ENCODE measurements at regions not wholly inside any gene's neighbourhood (a gene's known extent, or its start where the extent isn't known, plus 50 kb on each side); places are given as distances from the start of the nearest gene placed in this dataset.

DNA sequence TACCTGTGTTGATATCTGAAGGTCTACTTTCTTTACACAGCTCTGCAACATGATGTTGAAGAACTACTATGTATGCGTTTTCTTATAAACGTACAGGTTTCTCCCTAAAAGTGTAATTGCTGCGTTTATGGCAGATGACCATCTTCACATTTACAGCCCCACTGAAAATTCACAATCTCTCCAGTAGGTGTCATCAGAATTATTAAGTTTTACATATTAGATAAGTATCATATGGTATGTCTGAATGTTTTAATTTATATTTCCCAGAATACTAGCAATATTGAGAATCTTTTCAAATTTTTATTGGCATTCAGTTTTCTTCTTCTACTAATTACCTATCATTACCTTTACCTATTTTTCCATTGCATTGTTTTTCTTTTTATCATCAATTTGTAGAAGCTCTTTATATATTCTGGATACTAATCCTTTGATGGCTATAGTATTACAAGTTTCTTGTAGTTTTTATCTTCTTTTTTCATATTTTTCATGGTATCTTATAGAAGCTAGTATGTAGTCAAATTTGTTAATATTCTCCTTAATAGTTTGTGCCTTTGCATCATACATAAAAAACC lies 123.5 kb downstream of the CAPZA3 start:
- no CpG with 5 or more reads among the region's 3 CpGs for WGBS (ENCODE audit: insufficient coverage)
- Histone ChIP-seq H3K27me3 (ENCODE audit: control insufficient read depth, insufficient read depth, low read length) (no peaks in the 10 kb centered on the region), H3K9me3 (ENCODE audit: control insufficient read depth, insufficient read depth, low read length) (no peaks in the 10 kb centered on the region), H3K27ac (ENCODE audit: low read length) (no peak overlapping the region), H3K4me1 (ENCODE audit: control insufficient read depth, insufficient read depth, low read length) (no peaks in the 10 kb centered on the region), H3K4me3 (ENCODE audit: low read length) (no peak overlapping the region), H3K36me3 (ENCODE audit: control insufficient read depth, insufficient read depth, low read length) (no peaks in the 10 kb centered on the region)
- intact Hi-C loops (cut with micrococcal nuclease), result loop anchor here (1.0 kb wide), 1 partner anchor 325 kb away; no protein-coding TSS in a partner anchor
- Mint-ChIP-seq H3K36me3 (no peaks in the 10 kb centered on the region), H3K9me3 (no peaks in the 10 kb centered on the region), H3K27ac (no peak overlapping the region), H3K27me3 (ENCODE audit: low read depth in 2 of 2) (peaks cover 0 to 8% of the 10 kb centered on the region in 2 donors), H3K4me1 (no peaks in the 10 kb centered on the region), H3K4me3 (no peak overlapping the region)
- TF ChIP-seq, protein P1, sequence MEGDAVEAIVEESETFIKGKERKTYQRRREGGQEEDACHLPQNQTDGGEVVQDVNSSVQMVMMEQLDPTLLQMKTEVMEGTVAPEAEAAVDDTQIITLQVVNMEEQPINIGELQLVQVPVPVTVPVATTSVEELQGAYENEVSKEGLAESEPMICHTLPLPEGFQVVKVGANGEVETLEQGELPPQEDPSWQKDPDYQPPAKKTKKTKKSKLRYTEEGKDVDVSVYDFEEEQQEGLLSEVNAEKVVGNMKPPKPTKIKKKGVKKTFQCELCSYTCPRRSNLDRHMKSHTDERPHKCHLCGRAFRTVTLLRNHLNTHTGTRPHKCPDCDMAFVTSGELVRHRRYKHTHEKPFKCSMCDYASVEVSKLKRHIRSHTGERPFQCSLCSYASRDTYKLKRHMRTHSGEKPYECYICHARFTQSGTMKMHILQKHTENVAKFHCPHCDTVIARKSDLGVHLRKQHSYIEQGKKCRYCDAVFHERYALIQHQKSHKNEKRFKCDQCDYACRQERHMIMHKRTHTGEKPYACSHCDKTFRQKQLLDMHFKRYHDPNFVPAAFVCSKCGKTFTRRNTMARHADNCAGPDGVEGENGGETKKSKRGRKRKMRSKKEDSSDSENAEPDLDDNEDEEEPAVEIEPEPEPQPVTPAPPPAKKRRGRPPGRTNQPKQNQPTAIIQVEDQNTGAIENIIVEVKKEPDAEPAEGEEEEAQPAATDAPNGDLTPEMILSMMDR (IDR thresholded peaks at IDR 0.05), result peak; percentile 40
- DNase-seq, result peak in 1 of 2 donors; percentile 36
- no peak for ATAC-seq

DNA sequence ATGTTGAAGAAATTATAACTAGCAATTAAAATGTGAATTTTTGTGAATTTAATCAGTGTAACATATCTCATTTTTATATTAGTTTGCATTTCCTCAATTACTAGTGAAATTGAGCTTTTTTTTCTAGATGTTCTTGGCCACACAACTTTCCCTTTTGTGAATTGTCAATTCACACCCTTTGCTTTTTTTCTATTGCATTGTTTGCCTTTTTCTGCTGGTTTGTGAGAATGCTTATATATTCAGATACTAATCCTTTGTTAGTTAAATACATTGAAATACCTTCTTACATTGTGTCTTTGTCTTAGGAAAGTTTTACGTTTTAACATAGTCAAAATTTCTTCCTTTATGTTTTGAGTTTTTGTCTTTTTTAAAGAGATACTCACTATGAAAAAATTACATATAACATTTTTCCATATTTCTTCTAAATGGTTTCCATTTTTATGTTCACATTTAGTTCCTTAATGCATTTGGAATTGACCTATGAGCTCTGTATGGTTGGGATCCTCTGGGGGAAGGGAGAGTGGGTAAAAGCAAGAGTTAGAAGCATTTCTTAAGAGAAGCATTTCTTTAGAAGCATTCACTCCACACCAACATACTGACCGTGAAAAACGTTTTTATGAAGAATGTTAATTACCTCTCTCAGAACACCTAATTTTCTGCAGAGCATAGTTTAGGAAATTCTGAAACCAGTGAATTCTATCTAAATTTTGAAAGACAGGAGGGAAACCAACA lies 126.0 kb downstream of the CAPZA3 start:
- no peaks in the 10 kb centered on the region for H3K27me3 ChIP-seq (ENCODE audit: control insufficient read depth, insufficient read depth, low read length)
- ATAC-seq (no peak), DNase-seq (no peak)
- no CpG with 5 or more reads among the region's 3 CpGs for WGBS (ENCODE audit: insufficient coverage)
- H3K36me3 Mint-ChIP-seq, result no peaks in the 10 kb centered on the region
- intact Hi-C loops (cut with micrococcal nuclease), result no loop called here
- TF ChIP-seq, protein P1 (IDR thresholded peaks at IDR 0.05), result no peak
- H3K9me3 ChIP-seq (ENCODE audit: control insufficient read depth, insufficient read depth, low read length), result no peaks in the 10 kb centered on the region
- H3K27ac ChIP-seq (ENCODE audit: low read length), result no peak overlapping the region
- H3K4me1 ChIP-seq (ENCODE audit: control insufficient read depth, insufficient read depth, low read length), result no peaks in the 10 kb centered on the region
- H3K9me3 Mint-ChIP-seq, result no peaks in the 10 kb centered on the region
- H3K36me3 ChIP-seq (ENCODE audit: control insufficient read depth, insufficient read depth, low read length), result no peaks in the 10 kb centered on the region
- no peak overlapping the region for H3K27ac Mint-ChIP-seq
- no peak overlapping the region for H3K4me3 Mint-ChIP-seq
- H3K4me1 Mint-ChIP-seq, result no peaks in the 10 kb centered on the region
- H3K4me3 ChIP-seq (ENCODE audit: low read length), result no peak overlapping the region
- peaks cover 0 to 8% of the 10 kb centered on the region in 2 donors for H3K27me3 Mint-ChIP-seq (ENCODE audit: low read depth in 2 of 2)

DNA sequence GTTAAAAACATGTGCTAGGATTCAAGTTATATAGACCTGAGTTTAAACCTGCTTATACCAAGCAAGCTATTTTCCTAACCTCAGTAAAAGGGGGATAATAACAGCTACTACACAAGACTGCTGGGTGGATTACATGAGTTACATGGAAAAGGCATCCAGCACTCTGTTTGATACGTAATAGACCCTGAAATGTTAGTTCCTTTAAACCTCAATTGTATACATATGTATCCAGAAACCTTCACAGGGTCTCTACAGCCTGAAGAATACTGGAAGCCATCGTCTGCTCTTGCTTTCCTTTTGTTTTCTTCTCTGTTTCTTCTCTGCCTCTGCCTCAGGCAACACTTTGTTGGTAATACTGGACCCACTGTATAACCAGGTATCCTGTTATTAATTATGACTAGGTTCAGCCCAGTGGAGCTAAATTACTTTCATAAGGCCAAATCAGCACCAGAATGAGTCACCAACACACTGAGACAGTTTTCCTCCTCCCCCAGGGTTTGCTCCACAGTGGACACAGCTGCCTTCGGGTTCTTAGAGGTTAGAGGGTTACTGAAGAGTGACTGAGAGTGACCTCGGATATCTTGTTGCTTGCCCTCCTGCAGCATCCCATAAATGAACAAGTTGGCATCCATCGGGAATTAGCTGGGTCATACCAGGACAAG lies 127.1 kb downstream of the CAPZA3 start:
- WGBS (ENCODE audit: insufficient coverage), result 75% methylated on average over 5 of the region's 5 CpGs
- H3K4me3 Mint-ChIP-seq, result no peak overlapping the region
- H3K4me1 Mint-ChIP-seq, result no peaks in the 10 kb centered on the region

More for the DNA sequence above, 127.1 kb downstream of the CAPZA3 start:
- Mint-ChIP-seq H3K27me3 (ENCODE audit: low read depth in 2 of 2) (peaks cover 0 to 8% of the 10 kb centered on the region in 2 donors), H3K27ac (no peak overlapping the region), H3K36me3 (no peaks in the 10 kb centered on the region), H3K9me3 (no peaks in the 10 kb centered on the region)
- TF ChIP-seq, protein P1 (IDR thresholded peaks at IDR 0.05), result no peak
- Histone ChIP-seq H3K9me3 (ENCODE audit: control insufficient read depth, insufficient read depth, low read length) (no peaks in the 10 kb centered on the region), H3K27ac (ENCODE audit: low read length) (no peak overlapping the region), H3K36me3 (ENCODE audit: control insufficient read depth, insufficient read depth, low read length) (no peaks in the 10 kb centered on the region), H3K4me3 (ENCODE audit: low read length) (no peak overlapping the region), H3K4me1 (ENCODE audit: control insufficient read depth, insufficient read depth, low read length) (no peaks in the 10 kb centered on the region), H3K27me3 (ENCODE audit: control insufficient read depth, insufficient read depth, low read length) (no peaks in the 10 kb centered on the region)
- DNase-seq (no peak), ATAC-seq (no peak)
- intact Hi-C loops (cut with micrococcal nuclease), result no loop called here

Measured in natural killer cell (primary cell).